Aorta (tissue), 5 donors: ENCODE measurements at regions not wholly inside any gene's neighbourhood (a gene's known extent, or its start where the extent isn't known, plus 50 kb on each side); places are given as distances from the start of the nearest gene placed in this dataset.

Source experiments
- ATAC-seq: fragments of 200-7000 bp; cut with Tn5 transposase; one replicate; pipeline ENCODE4 v1.9.1; 2022; ENCODE audit warnings: moderate library complexity; ENCODE audit not compliant: low FRiP score
- DNase-seq, 2 donors: peaks; one replicate each; pipeline ENCODE4 v3.0.0-alpha.2; 2020
- H3K27ac ChIP-seq, 2 donors: one replicate each; pipeline ENCODE4 v1.5.1; 2013; ENCODE audit warnings: low read length in 2 of 2, mild to moderate bottlenecking in 2 of 2, moderate library complexity in 2 of 2, control low read depth in 1 of 2, inconsistent platforms in 1 of 2, low read depth in 1 of 2
- H3K27me3 ChIP-seq, 2 donors: one replicate each; pipeline ENCODE4 v1.6.1; 2013; ENCODE audit warnings: control low read depth in 1 of 2, low read length in 1 of 2, mild to moderate bottlenecking in 1 of 2, moderate library complexity in 1 of 2; ENCODE audit not compliant: insufficient read depth in 2 of 2, control insufficient read depth in 1 of 2
- H3K36me3 ChIP-seq, 2 donors: one replicate each; pipeline ENCODE4 v1.6.1; 2013; ENCODE audit warnings: control low read depth in 1 of 2, low read length in 1 of 2, mild to moderate bottlenecking in 1 of 2; ENCODE audit not compliant: insufficient read depth in 2 of 2, control insufficient read depth in 1 of 2
- H3K4me1 ChIP-seq, 2 donors: one replicate each; pipeline ENCODE4 v1.6.1; 2013; ENCODE audit warnings: low read length in 2 of 2, control low read depth in 1 of 2, mild to moderate bottlenecking in 1 of 2, moderate library complexity in 1 of 2; ENCODE audit not compliant: insufficient read depth in 2 of 2, control insufficient read depth in 1 of 2
- H3K4me3 ChIP-seq, 2 donors: one replicate each; pipeline ENCODE4 v1.5.1; 2013; ENCODE audit warnings: low read length in 2 of 2, control low read depth in 1 of 2, mild to moderate bottlenecking in 1 of 2
- H3K9me3 ChIP-seq: one replicate; pipeline ENCODE4 v1.6.1; 2013; ENCODE audit warnings: mild to moderate bottlenecking, low read length; ENCODE audit not compliant: control insufficient read depth
- WGBS, 2 donors: extraction: QIAGEN DNeasy Blood & Tissue Kit; methylation state at CpG; one replicate each; pipeline ENCODE4 v1.1.7; 2013; 5-methylcytosine and 5-hydroxymethylcytosine counted together
- intact Hi-C, 2 donors: fragments of 100-400 bp; cut with DNase I; formaldehyde crosslinking; loops; one replicate each; pipeline versions ENCODE4 v1.14.2 to v1.15.0; 2022
- donor health status: healthy with polysubstance abuse.
- donor health status: Bipolar disorder and iron deficiency.
- donor health status: DM: no; HTN: no; CAD: no.
- donor health status: DM: no; HTN: no; CAD: no.
- donor health status: DM: yes; HTN: yes; CAD: no.

- WGBS, 2 donors, result 32 to 33% methylated on average over 1 of the region's 1 CpG
Observed at GRCh38 chr9:80146466-80146865, 574.7 kb downstream of the TLE4 start.

GRCh38 chr9:80144856-80145255 lies 573.1 kb downstream of the TLE4 start:
- H3K27ac ChIP-seq, result no peak overlapping the region
- no peak for ATAC-seq
- H3K4me3 ChIP-seq, result no peak overlapping the region
- H3K9me3 ChIP-seq, result peaks cover 2% of the 10 kb centered on the region
- H3K36me3 ChIP-seq, result no peaks in the 10 kb centered on the region
- H3K27me3 ChIP-seq, result no peaks in the 10 kb centered on the region
- H3K4me1 ChIP-seq, result peaks cover 0 to 2% of the 10 kb centered on the region in 2 donors
- intact Hi-C loops, result no loop called here
- WGBS, 2 donors, result 84 to 95% methylated on average over 2 of the region's 2 CpGs
- no peak for DNase-seq

More at GRCh38 chr9:80146466-80146865, 574.7 kb downstream of the TLE4 start:
- H3K27me3 ChIP-seq, result no peaks in the 10 kb centered on the region
- no peaks in the 10 kb centered on the region for H3K36me3 ChIP-seq
- H3K9me3 ChIP-seq, result peaks cover 2% of the 10 kb centered on the region
- ATAC-seq (no peak), DNase-seq (no peak)
- H3K4me1 ChIP-seq, result peaks cover 0 to 2% of the 10 kb centered on the region in 2 donors
- intact Hi-C loops, result no loop called here
- no peak overlapping the region for H3K4me3 ChIP-seq
- H3K27ac ChIP-seq, result no peak overlapping the region

GRCh38 chr9:80144406-80144805 lies 572.6 kb downstream of the TLE4 start:
- no peaks in the 10 kb centered on the region for H3K27me3 ChIP-seq
- peaks cover 0 to 2% of the 10 kb centered on the region in 2 donors for H3K4me1 ChIP-seq
- ATAC-seq (no peak), DNase-seq (no peak)
- H3K9me3 ChIP-seq, result peaks cover under 1% of the 10 kb centered on the region
- intact Hi-C loops, result no loop called here
- no peak overlapping the region for H3K27ac ChIP-seq
- H3K4me3 ChIP-seq, result no peak overlapping the region
- 98 to 99% methylated on average over 2 of the region's 2 CpGs for WGBS, 2 donors
- no peaks in the 10 kb centered on the region for H3K36me3 ChIP-seq

- Histone ChIP-seq H3K4me3 (no peak overlapping the region), H3K36me3 (no peaks in the 10 kb centered on the region), H3K27me3 (no peaks in the 10 kb centered on the region), H3K4me1 (peaks cover 0 to 2% of the 10 kb centered on the region in 2 donors), H3K9me3 (no peaks in the 10 kb centered on the region), H3K27ac (no peak overlapping the region)
- intact Hi-C loops, result no loop called here
- no peak for DNase-seq
- WGBS, 2 donors, result 87 to 88% methylated on average over 3 of the region's 3 CpGs
- ATAC-seq, result no peak
Observed at GRCh38 chr9:80143899-80144298, 572.1 kb downstream of the TLE4 start.

- intact Hi-C loops, result no loop called here
- ATAC-seq, result no peak
- Histone ChIP-seq H3K4me3 (no peak overlapping the region), H3K36me3 (no peaks in the 10 kb centered on the region), H3K4me1 (no peaks in the 10 kb centered on the region), H3K9me3 (no peaks in the 10 kb centered on the region), H3K27me3 (no peaks in the 10 kb centered on the region), H3K27ac (no peak overlapping the region)
- 73 to 87% methylated on average over 2 of the region's 2 CpGs for WGBS, 2 donors
- no peak for DNase-seq
Observed at GRCh38 chr9:80134487-80134886, 562.7 kb downstream of the TLE4 start.

GRCh38 chr9:80131627-80132026 lies 559.9 kb downstream of the TLE4 start:
- no peak overlapping the region for H3K4me3 ChIP-seq
- no peaks in the 10 kb centered on the region for H3K27me3 ChIP-seq
- DNase-seq (no peak), ATAC-seq (no peak)
- no peaks in the 10 kb centered on the region for H3K4me1 ChIP-seq
- H3K36me3 ChIP-seq, result no peaks in the 10 kb centered on the region
- WGBS, 2 donors, result 85 to 94% methylated on average over 2 of the region's 2 CpGs
- H3K27ac ChIP-seq, result no peak overlapping the region
- intact Hi-C loops, result no loop called here
- H3K9me3 ChIP-seq, result no peaks in the 10 kb centered on the region

- no peaks in the 10 kb centered on the region for H3K27me3 ChIP-seq
- intact Hi-C loops, result no loop called here
- H3K9me3 ChIP-seq, result no peaks in the 10 kb centered on the region
- no peak overlapping the region for H3K27ac ChIP-seq
- no peak overlapping the region for H3K4me3 ChIP-seq
- 81 to 84% methylated on average over 6 of the region's 6 CpGs for WGBS, 2 donors
- no peaks in the 10 kb centered on the region for H3K4me1 ChIP-seq
- H3K36me3 ChIP-seq, result no peaks in the 10 kb centered on the region
- ATAC-seq (no peak), DNase-seq (no peak)
Observed at GRCh38 chr9:80127920-80128319, 556.2 kb downstream of the TLE4 start.

- Histone ChIP-seq H3K27me3 (no peaks in the 10 kb centered on the region), H3K36me3 (no peaks in the 10 kb centered on the region), H3K9me3 (no peaks in the 10 kb centered on the region), H3K4me1 (no peaks in the 10 kb centered on the region), H3K27ac (no peak overlapping the region), H3K4me3 (no peak overlapping the region)
- intact Hi-C loops, result no loop called here
- ATAC-seq (no peak), DNase-seq (no peak)
- WGBS, 2 donors, result 83 to 87% methylated on average over 3 of the region's 3 CpGs
Observed at GRCh38 chr9:80125731-80126264, 554.0 kb downstream of the TLE4 start.

GRCh38 chr9:80117031-80117430 lies 545.3 kb downstream of the TLE4 start:
- WGBS, 2 donors, result 51 to 60% methylated on average over 3 of the region's 3 CpGs
- H3K36me3 ChIP-seq, result no peaks in the 10 kb centered on the region
- H3K4me1 ChIP-seq, result no peaks in the 10 kb centered on the region
- no peak overlapping the region for H3K4me3 ChIP-seq
- H3K9me3 ChIP-seq, result no peaks in the 10 kb centered on the region
- H3K27ac ChIP-seq, result no peak overlapping the region
- ATAC-seq (no peak), DNase-seq (no peak)
- intact Hi-C loops, result no loop called here
- no peaks in the 10 kb centered on the region for H3K27me3 ChIP-seq
